ENCODE measurements at regions not wholly inside any gene's neighbourhood (a gene's known extent, or its start where the extent isn't known, plus 50 kb on each side); places are given as distances from the start of the nearest gene placed in this dataset.

- TF ChIP-seq SPI1 (IDR thresholded peaks at IDR 0.05; ENCODE audit: borderline replicate concordance, low read depth) (no peak), CTCF (IDR thresholded peaks at IDR 0.05; ENCODE audit: insufficient read depth, low read length) (no peak), REST (IDR thresholded peaks at IDR 0.05; ENCODE audit: insufficient replicate concordance, low read depth) (no peak), POLR2AphosphoS5 (IDR thresholded peaks at IDR 0.05; ENCODE audit: low read depth) (no peak), GABPA (IDR thresholded peaks at IDR 0.05; ENCODE audit: low read depth) (no peak)
Observed at GRCh38 chr7:45407730-45408408, 166.3 kb upstream of the ADCY1 start.
